ENCODE measurements at regions not wholly inside any gene's neighbourhood (a gene's known extent, or its start where the extent isn't known, plus 50 kb on each side); places are given as distances from the start of the nearest gene placed in this dataset.

DNA sequence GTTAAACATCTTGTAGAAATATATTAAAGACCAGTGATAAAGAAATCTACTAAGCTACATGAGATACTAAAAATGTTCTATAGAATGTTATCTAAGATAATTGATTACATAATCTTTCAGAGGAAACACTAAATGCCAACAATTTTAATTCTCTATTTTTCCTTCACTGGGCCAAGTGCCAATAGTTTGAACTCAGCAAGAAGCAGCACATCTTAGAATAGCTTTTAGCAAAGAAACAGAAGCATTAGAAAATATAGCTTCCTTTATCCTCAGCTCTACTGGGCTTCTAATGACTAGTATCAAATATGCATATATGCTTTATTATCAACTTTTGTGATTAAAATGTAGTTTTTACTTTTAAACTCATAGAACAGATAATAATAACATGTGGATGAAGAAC, 461.4 kb upstream of the USP15 start:
- TF ChIP-seq, protein P1, sequence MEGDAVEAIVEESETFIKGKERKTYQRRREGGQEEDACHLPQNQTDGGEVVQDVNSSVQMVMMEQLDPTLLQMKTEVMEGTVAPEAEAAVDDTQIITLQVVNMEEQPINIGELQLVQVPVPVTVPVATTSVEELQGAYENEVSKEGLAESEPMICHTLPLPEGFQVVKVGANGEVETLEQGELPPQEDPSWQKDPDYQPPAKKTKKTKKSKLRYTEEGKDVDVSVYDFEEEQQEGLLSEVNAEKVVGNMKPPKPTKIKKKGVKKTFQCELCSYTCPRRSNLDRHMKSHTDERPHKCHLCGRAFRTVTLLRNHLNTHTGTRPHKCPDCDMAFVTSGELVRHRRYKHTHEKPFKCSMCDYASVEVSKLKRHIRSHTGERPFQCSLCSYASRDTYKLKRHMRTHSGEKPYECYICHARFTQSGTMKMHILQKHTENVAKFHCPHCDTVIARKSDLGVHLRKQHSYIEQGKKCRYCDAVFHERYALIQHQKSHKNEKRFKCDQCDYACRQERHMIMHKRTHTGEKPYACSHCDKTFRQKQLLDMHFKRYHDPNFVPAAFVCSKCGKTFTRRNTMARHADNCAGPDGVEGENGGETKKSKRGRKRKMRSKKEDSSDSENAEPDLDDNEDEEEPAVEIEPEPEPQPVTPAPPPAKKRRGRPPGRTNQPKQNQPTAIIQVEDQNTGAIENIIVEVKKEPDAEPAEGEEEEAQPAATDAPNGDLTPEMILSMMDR (IDR thresholded peaks at IDR 0.05): no peak
- TF ChIP-seq POLR2AphosphoS5 (IDR thresholded peaks at IDR 0.05): no peak
- no peak for TF ChIP-seq POLR2A (IDR thresholded peaks at IDR 0.05)

All from sigmoid colon (tissue), 4 donors.